ENCODE measurements at regions not wholly inside any gene's neighbourhood (a gene's known extent, or its start where the extent isn't known, plus 50 kb on each side); places are given as distances from the start of the nearest gene placed in this dataset.

DNA sequence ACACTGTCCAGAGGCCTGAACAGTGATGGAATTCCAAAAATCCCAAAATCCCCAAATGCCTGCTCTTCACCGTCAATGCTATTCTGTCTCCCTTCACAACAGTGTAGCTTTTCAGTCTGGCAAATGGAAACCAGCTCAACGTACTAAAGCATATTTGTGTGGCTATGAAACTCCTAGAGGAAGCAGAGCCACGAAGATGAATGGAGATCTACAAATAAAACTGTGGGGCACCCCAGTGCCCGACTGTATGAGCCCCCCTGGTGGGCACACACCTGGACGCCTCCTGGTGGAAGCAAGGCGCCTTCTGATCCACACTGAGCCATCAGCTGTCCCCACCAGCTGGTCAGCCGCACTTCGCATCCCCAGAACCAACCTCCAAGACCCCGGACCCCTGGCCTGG, 129.1 kb upstream of the SOD1 start:
- H3K27me3 ChIP-seq (ENCODE audit: insufficient read depth, low read depth, low read length) = no peaks in the 10 kb centered on the region

GRCh38 chr21:31529406-31529805, 130.1 kb upstream of the SOD1 start:
- H4K20me1 ChIP-seq (ENCODE audit: insufficient read depth) = no peaks in the 10 kb centered on the region
- H3K36me3 ChIP-seq (ENCODE audit: insufficient read depth, low read length) = no peaks in the 10 kb centered on the region
- H3F3A ChIP-seq (ENCODE audit: insufficient read depth, low read length, poor library complexity, severe bottlenecking) = no peaks in the 10 kb centered on the region
- H3K9me3 ChIP-seq (ENCODE audit: low read length) = no peaks in the 10 kb centered on the region
- no peaks in the 10 kb centered on the region for H3K9me2 ChIP-seq (ENCODE audit: insufficient read depth, low read length)
- no peaks in the 10 kb centered on the region for H3K79me2 ChIP-seq (replicated peaks; ENCODE audit: insufficient read depth, low read length)
- no peaks in the 10 kb centered on the region for H3K27me3 ChIP-seq (ENCODE audit: insufficient read depth, low read depth, low read length)
- H3K27ac ChIP-seq (ENCODE audit: low read length) = no peak overlapping the region
- H3K9ac ChIP-seq (ENCODE audit: low read length) = no peak overlapping the region
- no peak overlapping the region for H3K4me3 ChIP-seq (ENCODE audit: low read length)
- H3K4me2 ChIP-seq (ENCODE audit: low read length) = no peak overlapping the region
- H2AFZ ChIP-seq (ENCODE audit: low read depth, low read length) = no peak overlapping the region
- TF ChIP-seq CTCF (IDR thresholded peaks at IDR 0.05; ENCODE audit: poor library complexity, severe bottlenecking) = no peak
- no peak for TF ChIP-seq MXI1 (conservative IDR thresholded peaks at IDR 0.05; ENCODE audit: poor library complexity, severe bottlenecking)
- TF ChIP-seq REST (IDR thresholded peaks at IDR 0.05; ENCODE audit: borderline replicate concordance) = no peak
- TF ChIP-seq EZH2 (IDR thresholded peaks at IDR 0.05; ENCODE audit: borderline replicate concordance, insufficient read depth, low read length, poor library complexity, severe bottlenecking) = no peak
- no peak for TF ChIP-seq SMC3 (conservative IDR thresholded peaks at IDR 0.05; ENCODE audit: poor library complexity)
- TF ChIP-seq POLR2AphosphoS5 (IDR thresholded peaks at IDR 0.05) = no peak
- no peak for TF ChIP-seq RAD21 (conservative IDR thresholded peaks at IDR 0.05)

More for the DNA sequence above, 129.1 kb upstream of the SOD1 start:
- Histone ChIP-seq H3K4me2 (ENCODE audit: low read length) (no peak overlapping the region), H3K79me2 (replicated peaks; ENCODE audit: insufficient read depth, low read length) (no peaks in the 10 kb centered on the region), H3K27ac (ENCODE audit: low read length) (no peak overlapping the region), H3K4me3 (ENCODE audit: low read length) (no peak overlapping the region), H2AFZ (ENCODE audit: low read depth, low read length) (no peak overlapping the region), H3K9me3 (ENCODE audit: low read length) (no peaks in the 10 kb centered on the region), H3K9ac (ENCODE audit: low read length) (no peak overlapping the region), H4K20me1 (ENCODE audit: insufficient read depth) (no peaks in the 10 kb centered on the region), H3K36me3 (ENCODE audit: insufficient read depth, low read length) (no peaks in the 10 kb centered on the region), H3F3A (ENCODE audit: insufficient read depth, low read length, poor library complexity, severe bottlenecking) (no peaks in the 10 kb centered on the region), H3K9me2 (ENCODE audit: insufficient read depth, low read length) (no peaks in the 10 kb centered on the region)
- no peak for TF ChIP-seq RAD21 (conservative IDR thresholded peaks at IDR 0.05)
- no peak for TF ChIP-seq EP300 (conservative IDR thresholded peaks at IDR 0.05; ENCODE audit: poor library complexity, severe bottlenecking)
- TF ChIP-seq EZH2 (IDR thresholded peaks at IDR 0.05; ENCODE audit: borderline replicate concordance, insufficient read depth, low read length, poor library complexity, severe bottlenecking) = no peak
- no peak for TF ChIP-seq POLR2AphosphoS5 (IDR thresholded peaks at IDR 0.05)
- TF ChIP-seq REST (IDR thresholded peaks at IDR 0.05; ENCODE audit: borderline replicate concordance) = no peak
- TF ChIP-seq TAF1 (IDR thresholded peaks at IDR 0.05; ENCODE audit: low read depth) = no peak
- TF ChIP-seq SMC3 (conservative IDR thresholded peaks at IDR 0.05; ENCODE audit: poor library complexity) = no peak
- no peak for TF ChIP-seq CTCF (IDR thresholded peaks at IDR 0.05; ENCODE audit: poor library complexity, severe bottlenecking)
- TF ChIP-seq MXI1 (conservative IDR thresholded peaks at IDR 0.05; ENCODE audit: poor library complexity, severe bottlenecking) = no peak

Data from neural cell (in vitro differentiated cells).